Neuronal stem cell (in vitro differentiated cells): ENCODE measurements at regions not wholly inside any gene's neighbourhood (a gene's known extent, or its start where the extent isn't known, plus 50 kb on each side); places are given as distances from the start of the nearest gene placed in this dataset.

Experiments
- DNase-seq: peaks from one replicate; pipeline ENCODE4 v3.0.0-alpha.2; 2013; ENCODE audit warnings: low spot score
- H2AFZ ChIP-seq: one replicate; pipeline ENCODE4 v1.6.1; 2013; ENCODE audit warnings: mild to moderate bottlenecking, low read length, inconsistent platforms
- H2AK5ac ChIP-seq: 2 replicates; pipeline ENCODE4 v1.6.1; 2013; ENCODE audit warnings: low read depth, mild to moderate bottlenecking, inconsistent platforms, low read length, moderate library complexity, mixed read lengths
- H2BK120ac ChIP-seq: 2 replicates; pipeline ENCODE4 v1.6.1; 2013; ENCODE audit warnings: low read depth, mild to moderate bottlenecking, inconsistent platforms, low read length, moderate library complexity, mixed read lengths
- H2BK12ac ChIP-seq: one replicate; pipeline ENCODE4 v1.6.1; 2013; ENCODE audit warnings: low read length, inconsistent platforms
- H2BK15ac ChIP-seq: 2 replicates; pipeline ENCODE4 v1.6.1; 2013; ENCODE audit warnings: mild to moderate bottlenecking, low read length, inconsistent platforms, mixed read lengths
- H2BK5ac ChIP-seq: one replicate; pipeline ENCODE4 v1.6.1; 2013; ENCODE audit warnings: inconsistent platforms, mild to moderate bottlenecking, low read length, moderate library complexity
- H3K14ac ChIP-seq: one replicate; pipeline ENCODE4 v1.6.1; 2013; ENCODE audit warnings: low read length, inconsistent platforms
- H3K18ac ChIP-seq: 2 replicates; pipeline ENCODE4 v1.6.1; 2013; ENCODE audit warnings: low read length, inconsistent platforms
- H3K23ac ChIP-seq: 2 replicates; pipeline ENCODE4 v1.6.1; 2013; ENCODE audit warnings: low read depth, mild to moderate bottlenecking, mixed read lengths, low read length, inconsistent platforms; ENCODE audit not compliant: poor library complexity
- H3K27ac ChIP-seq: replicated peaks from 3 replicates; pipeline ENCODE4 v1.5.1; 2013; ENCODE audit warnings: low read length, inconsistent platforms
- H3K27me3 ChIP-seq, 3 experiments: 2 replicates each; pipeline ENCODE4 v1.6.1; 2013; ENCODE audit warnings: low read length in 3 of 3, mild to moderate bottlenecking in 2 of 3, inconsistent platforms in 1 of 3, low read depth in 1 of 3, mixed read lengths in 1 of 3, moderate library complexity in 1 of 3; ENCODE audit not compliant: control insufficient read depth in 3 of 3, insufficient read depth in 3 of 3
- H3K36me3 ChIP-seq, 2 donors: replicated peaks in 1 of 2; 2 replicates each; pipeline ENCODE4 v1.6.1; 2013; ENCODE audit warnings: low read length in 2 of 2; ENCODE audit not compliant: control insufficient read depth in 2 of 2, insufficient read depth in 2 of 2
- H3K4ac ChIP-seq: 2 replicates; pipeline ENCODE4 v1.6.1; 2013; ENCODE audit warnings: inconsistent platforms, mild to moderate bottlenecking, low read length, moderate library complexity
- H3K4me1 ChIP-seq, 2 donors: 1 replicate in 1 of 2; 2 replicates in 1 of 2; pipeline ENCODE4 v1.6.1; 2013; ENCODE audit warnings: low read length in 2 of 2, low read depth in 1 of 2; ENCODE audit not compliant: control insufficient read depth in 2 of 2, insufficient read depth in 1 of 2
- H3K4me2 ChIP-seq: one replicate; pipeline ENCODE4 v1.6.1; 2013; ENCODE audit warnings: mild to moderate bottlenecking, low read length, inconsistent platforms; ENCODE audit not compliant: insufficient read depth, poor library complexity, severe bottlenecking
- H3K4me3 ChIP-seq, 2 donors: 2 replicates each; pipeline ENCODE4 v1.5.1; 2013; ENCODE audit warnings: low read length in 2 of 2, mild to moderate bottlenecking in 2 of 2, inconsistent platforms in 1 of 2, moderate library complexity in 1 of 2
- H3K79me1 ChIP-seq: one replicate; pipeline ENCODE4 v1.6.1; 2013; ENCODE audit warnings: low read depth, mild to moderate bottlenecking, inconsistent platforms, low read length, moderate library complexity
- H3K9ac ChIP-seq: one replicate; pipeline ENCODE4 v1.6.1; 2013; ENCODE audit warnings: mild to moderate bottlenecking, low read depth, low read length, inconsistent platforms; ENCODE audit not compliant: poor library complexity
- H3K9me3 ChIP-seq, 2 donors: replicated peaks in 1 of 2; 2 replicates each; pipeline versions ENCODE3 to v1.6.1; 2013; ENCODE audit warnings: low read length in 2 of 2, mild to moderate bottlenecking in 2 of 2, inconsistent platforms in 1 of 2, low read depth in 1 of 2, mixed read lengths in 1 of 2, moderate library complexity in 1 of 2; ENCODE audit not compliant: control insufficient read depth in 2 of 2, insufficient read depth in 1 of 2
- H4K8ac ChIP-seq: one replicate; pipeline ENCODE4 v1.6.1; 2013; ENCODE audit warnings: low read depth, mild to moderate bottlenecking, inconsistent platforms, low read length, moderate library complexity
- H4K91ac ChIP-seq: one replicate; pipeline ENCODE4 v1.6.1; 2013; ENCODE audit warnings: low read length, low read depth, mild to moderate bottlenecking, inconsistent platforms; ENCODE audit not compliant: poor library complexity
- WGBS, 2 donors: extraction: QIAGEN DNeasy Blood & Tissue Kit; methylation state at CpG; one replicate each; pipeline ENCODE4 v1.1.7; 2013; ENCODE audit warnings: missing lambda C conversion rate in 2 of 2, mixed read lengths in 1 of 2; ENCODE audit not compliant: insufficient read length in 2 of 2, insufficient replicate concordance in 1 of 2; ENCODE audit errors: extremely low coverage in 2 of 2; 5-methylcytosine and 5-hydroxymethylcytosine counted together

GRCh38 chr4:185932491-185932890 is 120.5 kb upstream of the SORBS2 start:
- Histone ChIP-seq H3K36me3 (no peaks in the 10 kb centered on the region), H3K4me1 (peaks cover 4 to 5% of the 10 kb centered on the region in 2 donors), H3K4ac (no peak overlapping the region), H3K27ac (no peak overlapping the region), H2BK15ac (no peak overlapping the region), H2AK5ac (no peak overlapping the region), H2BK120ac (no peak overlapping the region), H4K8ac (no peak overlapping the region), H2BK12ac (no peak overlapping the region), H3K14ac (no peak overlapping the region), H3K18ac (no peak overlapping the region), H3K23ac (no peak overlapping the region), H2AFZ (no peak overlapping the region), H3K9ac (no peak overlapping the region), H3K4me2 (no peak overlapping the region), H3K27me3 (no peaks in the 10 kb centered on the region), H4K91ac (no peak overlapping the region), H3K9me3 (no peaks in the 10 kb centered on the region), H2BK5ac (no peak overlapping the region), H3K4me3 (no peak overlapping the region), H3K79me1 (no peaks in the 10 kb centered on the region)
- WGBS, 2 donors, result no CpG with 5 or more reads among the region's 5 CpGs
- DNase-seq, result no peak

GRCh38 chr4:185933078-185933581 is 121.1 kb upstream of the SORBS2 start:
- H3K4me2 ChIP-seq, result no peak overlapping the region
- no peak overlapping the region for H3K9ac ChIP-seq
- H3K79me1 ChIP-seq, result no peaks in the 10 kb centered on the region
- no peak overlapping the region for H2BK5ac ChIP-seq
- H4K8ac ChIP-seq, result no peak overlapping the region
- H2BK12ac ChIP-seq, result no peak overlapping the region
- peaks cover 4 to 5% of the 10 kb centered on the region in 2 donors for H3K4me1 ChIP-seq
- no peak overlapping the region for H2BK15ac ChIP-seq
- no peak for DNase-seq
- no peak overlapping the region for H3K18ac ChIP-seq
- no CpG with 5 or more reads among the region's 8 CpGs for WGBS, 2 donors
- H2AFZ ChIP-seq, result no peak overlapping the region
- no peak overlapping the region for H2AK5ac ChIP-seq
- no peak overlapping the region for H3K4ac ChIP-seq
- H3K23ac ChIP-seq, result no peak overlapping the region
- H3K27ac ChIP-seq, result no peak overlapping the region
- H4K91ac ChIP-seq, result no peak overlapping the region
- H2BK120ac ChIP-seq, result no peak overlapping the region
- no peaks in the 10 kb centered on the region for H3K27me3 ChIP-seq
- no peaks in the 10 kb centered on the region for H3K36me3 ChIP-seq
- no peak overlapping the region for H3K14ac ChIP-seq
- H3K4me3 ChIP-seq, result no peak overlapping the region
- no peaks in the 10 kb centered on the region for H3K9me3 ChIP-seq

GRCh38 chr4:185936650-185937376 is 124.8 kb upstream of the SORBS2 start:
- Histone ChIP-seq H2AK5ac (no peak overlapping the region), H2BK120ac (no peak overlapping the region), H3K9ac (no peak overlapping the region), H3K36me3 (no peaks in the 10 kb centered on the region), H4K8ac (no peak overlapping the region), H3K27me3 (no peaks in the 10 kb centered on the region), H3K18ac (no peak overlapping the region), H3K79me1 (no peaks in the 10 kb centered on the region), H4K91ac (no peak overlapping the region), H3K4me1 (peaks cover 5 to 8% of the 10 kb centered on the region in 2 donors), H3K9me3 (no peaks in the 10 kb centered on the region), H2AFZ (no peak overlapping the region), H3K4me2 (no peak overlapping the region), H3K4ac (no peak overlapping the region), H2BK12ac (no peak overlapping the region), H3K14ac (no peak overlapping the region), H3K23ac (no peak overlapping the region), H3K4me3 (no peak overlapping the region), H3K27ac (no peak overlapping the region), H2BK5ac (no peak overlapping the region), H2BK15ac (no peak overlapping the region)
- WGBS, 2 donors, result no CpG with 5 or more reads among the region's 10 CpGs
- DNase-seq, result no peak

DNA sequence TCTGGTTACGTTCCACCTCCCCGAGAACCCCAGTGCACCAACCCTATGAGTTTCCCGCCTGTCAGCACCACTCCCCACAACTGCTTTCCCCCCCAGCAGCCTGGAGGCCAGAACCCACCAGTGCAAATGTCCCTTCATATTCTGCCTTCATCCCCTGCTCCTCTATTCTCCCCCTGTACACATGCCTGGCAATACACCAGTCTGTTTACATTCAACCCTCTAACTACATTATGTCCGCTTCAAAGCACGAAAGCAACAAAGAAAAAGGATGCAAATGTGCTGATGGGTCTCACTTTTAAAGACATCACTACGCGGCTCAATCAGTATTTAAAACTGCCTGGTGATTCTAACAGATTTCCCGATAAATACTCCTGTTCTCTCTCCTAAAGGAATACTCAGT is 126.7 kb upstream of the SORBS2 start:
- Histone ChIP-seq H2AK5ac (no peak overlapping the region), H2AFZ (no peak overlapping the region), H3K4ac (no peak overlapping the region), H3K27me3 (no peaks in the 10 kb centered on the region), H2BK15ac (no peak overlapping the region), H3K9ac (no peak overlapping the region), H3K4me3 (no peak overlapping the region), H3K18ac (no peak overlapping the region), H3K36me3 (no peaks in the 10 kb centered on the region), H3K27ac (no peak overlapping the region), H3K23ac (no peak overlapping the region), H2BK120ac (no peak overlapping the region), H3K14ac (no peak overlapping the region), H2BK5ac (no peak overlapping the region), H3K9me3 (no peaks in the 10 kb centered on the region), H3K79me1 (no peaks in the 10 kb centered on the region), H2BK12ac (no peak overlapping the region), H4K91ac (no peak overlapping the region), H3K4me1 (peaks cover 4 to 5% of the 10 kb centered on the region in 2 donors), H4K8ac (no peak overlapping the region), H3K4me2 (no peak overlapping the region)
- peak; percentile 17 for DNase-seq
- no CpG with 5 or more reads among the region's 8 CpGs for WGBS, 2 donors
